ENCODE measurements at regions not wholly inside any gene's neighbourhood (a gene's known extent, or its start where the extent isn't known, plus 50 kb on each side); places are given as distances from the start of the nearest gene placed in this dataset.
"Not testable (repeated sequence)": the region's sequence is repeated elsewhere in the genome, so short reads cannot be mapped to it uniquely, and the experiment has no call there.

DNA sequence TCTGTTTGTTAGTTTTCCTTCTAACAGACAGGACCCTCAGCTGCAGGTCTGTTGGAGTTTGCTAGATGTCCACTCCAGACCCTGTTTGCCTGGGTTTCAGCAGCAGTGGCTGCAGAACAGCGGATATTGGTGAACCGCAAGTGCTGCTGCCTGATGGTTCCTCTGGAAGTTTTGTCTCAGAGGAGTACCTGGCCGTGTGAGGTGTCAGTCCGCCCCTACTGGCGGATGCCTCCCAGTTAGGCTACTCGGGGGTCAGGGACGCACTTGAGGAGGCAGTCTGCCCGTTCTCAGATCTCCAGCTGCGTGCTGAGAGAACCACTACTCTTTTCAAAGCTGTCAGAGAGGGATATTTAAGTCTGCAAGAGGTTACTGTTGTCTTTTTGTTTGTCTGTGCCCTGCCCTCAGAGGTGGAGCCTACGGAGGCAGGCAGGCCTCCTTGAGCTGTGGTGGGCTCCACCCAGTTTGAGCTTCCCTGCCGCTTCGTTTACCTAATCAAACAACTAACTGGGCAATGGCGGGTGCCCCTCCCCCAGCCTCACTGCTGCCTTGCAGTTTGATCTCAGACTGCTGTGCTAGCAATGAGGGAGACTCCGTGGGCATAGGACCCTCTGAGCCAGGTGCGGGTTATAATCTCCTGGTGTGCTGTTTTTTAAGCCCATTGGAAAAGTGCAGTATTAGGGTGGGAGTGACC is 634.3 kb upstream of the CHD1 start:
- not testable (repeated sequence) for DNase-seq

DNA sequence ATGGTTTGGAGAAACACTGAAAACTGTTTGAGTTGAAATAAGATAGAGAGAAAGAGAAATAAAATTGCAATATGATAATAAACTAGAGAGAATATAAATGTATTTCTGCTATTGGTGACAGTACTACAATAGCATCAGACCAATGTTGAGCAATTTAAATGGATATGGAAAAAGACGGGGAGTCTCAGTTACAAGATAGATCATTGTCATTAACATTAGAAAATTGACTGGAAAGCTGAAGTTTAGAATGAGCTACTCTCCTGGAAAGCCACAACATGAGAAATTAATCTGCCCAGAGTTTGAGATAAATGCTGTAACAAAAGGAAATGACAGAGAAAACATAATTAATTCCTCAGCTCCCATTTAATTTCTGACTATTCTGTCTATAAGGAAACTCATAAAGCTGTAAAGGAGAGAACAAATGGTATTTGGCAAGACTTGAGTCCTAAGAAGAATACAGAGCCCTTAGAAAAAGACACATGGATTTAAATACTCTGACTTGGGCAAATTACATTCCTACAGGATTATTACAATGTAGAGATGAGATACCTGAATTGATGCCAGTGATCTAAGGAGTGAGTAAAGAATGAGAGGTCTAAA is 624.5 kb upstream of the CHD1 start:
- DNase-seq = no peak

DNA sequence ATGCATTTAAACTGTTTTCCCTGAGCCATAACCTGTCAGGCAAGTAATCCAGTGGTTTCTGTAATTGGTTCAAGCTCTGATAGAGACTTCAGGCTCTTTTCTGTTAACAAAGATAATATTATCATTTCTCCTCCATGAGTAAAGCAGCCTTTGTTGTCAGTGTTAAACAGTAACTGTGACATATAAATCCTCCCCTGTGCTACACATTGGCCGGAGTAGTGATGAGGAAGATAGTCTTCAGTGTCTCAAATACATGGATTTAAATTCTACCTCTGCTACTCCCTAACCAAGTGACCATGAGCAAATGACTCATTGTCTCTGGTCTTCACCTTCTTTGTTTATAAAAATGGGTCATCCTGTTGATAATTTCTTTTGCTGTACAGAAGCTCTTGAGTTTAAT is 615.5 kb upstream of the CHD1 start:
- no peak for DNase-seq

DNA sequence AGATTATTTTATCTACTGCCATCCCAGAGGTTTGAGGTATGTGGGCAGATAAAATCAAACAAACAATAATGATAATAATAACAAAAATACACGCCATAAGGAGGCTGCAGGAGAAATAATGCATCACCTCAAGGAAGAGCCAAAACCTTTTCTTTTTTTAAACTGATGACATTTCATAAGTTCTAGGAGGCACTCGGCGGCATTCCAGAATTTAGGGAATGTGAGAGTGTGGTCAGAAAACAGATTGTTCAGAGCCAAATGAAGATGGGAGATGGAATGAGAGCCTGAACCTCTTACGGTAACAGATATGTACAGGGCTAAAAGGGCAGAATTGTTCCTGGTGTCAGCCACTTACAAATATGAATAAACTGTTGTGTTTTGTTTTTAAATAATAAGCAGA is 615.0 kb upstream of the CHD1 start:
- no peak for DNase-seq

DNA sequence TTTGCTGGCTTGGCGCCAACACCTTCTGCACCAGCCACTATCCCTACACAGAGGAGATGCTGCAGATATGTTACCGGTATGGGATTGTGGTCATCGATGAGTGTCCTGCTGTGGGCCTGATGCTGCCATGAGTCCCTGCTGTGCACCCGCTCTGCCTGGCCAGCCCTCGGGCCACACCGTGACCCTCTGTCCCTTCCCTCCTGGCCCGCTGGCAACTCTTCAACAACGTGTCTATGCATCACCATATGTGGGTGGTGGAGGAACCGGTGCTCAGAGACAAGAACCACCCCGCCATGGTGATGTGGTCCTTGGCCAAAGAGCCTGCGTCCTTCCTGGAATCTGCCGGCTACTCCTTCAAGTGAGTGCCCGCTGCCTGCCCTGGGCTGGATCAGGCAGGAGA is 605.4 kb upstream of the CHD1 start:
- not testable (repeated sequence) for DNase-seq

DNA sequence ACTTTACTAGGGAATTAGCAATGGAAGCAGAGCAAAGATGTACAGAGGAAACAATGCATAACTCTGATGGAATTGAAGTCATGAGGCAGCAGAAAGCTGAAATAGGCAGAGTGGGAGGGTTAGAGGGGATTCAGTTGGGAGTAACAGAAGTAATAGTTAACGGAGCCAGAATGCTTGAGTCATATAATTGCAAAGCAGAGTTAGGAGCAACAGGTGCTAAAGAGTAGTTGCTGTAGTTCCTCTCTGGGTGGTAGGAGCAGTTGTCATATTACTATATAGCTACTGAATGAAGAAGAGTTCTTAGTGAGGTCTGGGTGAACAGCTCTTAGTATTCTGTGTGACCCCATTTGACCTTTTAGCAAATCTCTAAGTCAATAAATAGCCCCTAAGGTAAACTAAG is 592.9 kb upstream of the CHD1 start:
- not testable (repeated sequence) for DNase-seq

DNA sequence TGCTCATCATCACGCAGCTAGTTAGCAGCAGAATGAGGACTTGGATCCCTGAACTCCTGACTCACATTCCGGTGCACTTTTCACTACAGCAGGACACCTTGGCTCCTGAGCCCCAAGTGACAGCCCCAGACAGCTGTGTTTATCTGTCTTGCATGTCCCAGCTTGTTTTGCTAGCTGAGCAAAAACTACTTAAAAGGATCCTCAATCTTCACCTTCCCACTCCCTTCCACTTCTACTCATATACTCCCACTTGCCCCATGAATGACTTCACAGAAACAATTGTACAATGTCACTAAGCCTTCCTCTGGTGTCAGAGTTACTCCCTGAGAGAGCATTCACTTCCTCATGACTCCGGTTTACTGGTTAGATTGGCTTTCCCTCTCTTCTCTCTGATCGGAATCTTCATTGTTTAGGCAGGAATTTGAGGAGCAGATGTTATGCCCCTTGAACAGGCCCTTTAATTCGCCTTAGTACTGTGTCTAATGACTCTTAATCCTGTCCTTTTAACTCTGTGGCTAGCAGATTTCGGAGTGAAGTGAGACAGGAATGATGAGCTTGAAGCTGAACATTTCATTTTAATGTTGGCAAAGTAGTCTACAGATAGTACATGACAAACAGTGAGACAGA is 587.2 kb upstream of the CHD1 start:
- not testable (repeated sequence) for DNase-seq

DNA sequence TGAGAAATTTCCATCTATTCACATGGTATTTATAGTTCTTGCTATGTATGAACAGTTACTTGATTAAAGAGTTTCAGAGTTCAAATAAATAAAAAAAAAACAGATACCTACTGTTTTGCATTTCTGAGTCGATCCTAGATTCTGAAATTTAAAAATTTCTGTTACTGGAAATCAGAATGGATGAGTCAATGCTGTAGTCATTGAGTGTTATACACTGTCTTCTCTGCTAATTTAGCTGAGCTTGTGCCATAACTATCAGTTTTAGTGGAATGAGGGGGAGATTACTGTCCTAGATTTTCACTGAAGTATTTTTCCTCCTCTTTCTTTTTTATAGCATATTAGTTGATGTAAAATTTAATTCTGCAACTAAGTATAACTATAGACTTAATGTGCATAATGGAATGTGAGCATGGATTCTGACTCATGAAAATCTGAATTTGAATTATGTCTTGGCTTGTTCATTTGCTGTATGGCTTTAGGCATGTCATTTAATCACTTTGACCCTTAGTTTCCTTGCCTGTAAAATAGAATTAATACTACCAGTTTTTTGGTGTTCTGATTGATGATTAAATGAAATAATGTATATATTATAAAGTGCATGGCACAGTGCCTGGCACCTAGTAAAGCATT is 581.5 kb upstream of the CHD1 start:
- DNase-seq = not testable (repeated sequence)

DNA sequence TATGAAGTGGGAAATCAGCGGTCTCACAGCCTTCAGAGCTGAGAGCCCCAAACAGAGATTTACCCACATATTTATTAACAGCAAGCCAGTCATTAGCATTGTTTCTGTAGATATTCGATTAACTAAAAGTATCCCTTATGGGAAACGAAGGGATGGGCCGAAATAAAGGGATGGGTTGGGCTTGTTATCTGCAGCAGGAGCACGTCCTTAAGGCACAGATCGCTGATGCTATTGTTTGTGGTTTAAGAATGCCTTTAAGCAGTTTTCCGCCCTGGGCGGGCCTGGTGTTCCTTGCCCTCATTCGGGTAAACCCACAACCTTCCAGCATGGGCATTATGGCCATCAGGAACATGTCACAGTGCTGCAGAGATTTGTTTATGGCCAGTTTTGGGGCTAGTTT is 580.3 kb upstream of the CHD1 start:
- not testable (repeated sequence) for DNase-seq

DNA sequence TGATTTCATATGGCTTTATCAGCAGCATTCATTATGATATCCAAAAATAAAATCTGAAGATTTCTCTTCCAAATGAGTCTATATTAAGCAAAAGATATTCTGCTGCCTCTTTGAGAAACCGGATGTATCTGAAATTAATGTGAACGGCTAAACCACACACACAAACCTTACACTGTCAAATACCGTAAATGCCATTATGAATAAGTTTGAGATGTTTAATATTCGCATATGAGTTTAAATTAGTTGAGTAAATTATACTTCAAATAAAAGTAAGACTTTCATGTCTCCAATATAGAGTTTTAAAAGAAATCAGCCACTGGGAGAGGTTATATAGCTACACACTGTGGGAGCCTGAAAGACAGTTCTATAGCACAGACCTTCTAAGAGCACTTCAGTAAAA is 566.6 kb upstream of the CHD1 start:
- not testable (repeated sequence) for DNase-seq

DNA sequence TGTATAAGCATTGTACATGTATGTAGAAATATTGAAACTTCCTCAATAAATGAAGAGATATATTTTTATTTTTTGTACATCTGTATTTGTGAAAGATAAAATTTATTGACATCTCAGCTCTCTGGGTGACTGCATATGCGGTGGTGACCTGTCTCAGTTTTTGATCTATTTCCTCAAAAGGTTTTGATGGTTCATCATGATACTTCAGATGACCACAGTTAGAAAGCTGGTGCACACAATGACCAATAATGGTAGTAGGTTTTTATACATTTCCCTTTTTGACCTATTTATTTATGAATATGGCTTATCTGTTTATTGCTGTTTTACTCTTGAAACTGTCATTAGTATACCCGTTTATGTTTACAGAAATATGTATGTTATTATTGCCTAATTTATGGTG is 549.6 kb upstream of the CHD1 start:
- not testable (repeated sequence) for DNase-seq

DNA sequence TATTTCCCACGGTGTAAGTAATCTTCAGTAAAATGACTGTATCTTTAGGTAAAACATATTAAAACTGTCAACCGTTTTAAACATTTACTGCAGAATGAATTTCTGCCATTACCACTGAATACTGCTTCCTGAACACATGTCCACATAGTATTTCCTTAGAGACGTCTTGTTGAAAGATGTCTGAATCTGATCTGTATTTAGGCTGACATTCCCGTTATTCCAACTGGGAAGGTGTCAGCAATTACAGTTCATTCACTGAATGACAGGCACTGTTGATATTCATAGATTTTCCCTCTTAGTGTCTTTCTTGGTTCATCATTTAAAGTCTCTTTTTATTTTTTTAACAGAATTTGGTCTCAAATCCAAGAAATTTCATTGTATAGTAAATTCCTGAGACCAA is 544.5 kb upstream of the CHD1 start:
- not testable (repeated sequence) for DNase-seq

DNA sequence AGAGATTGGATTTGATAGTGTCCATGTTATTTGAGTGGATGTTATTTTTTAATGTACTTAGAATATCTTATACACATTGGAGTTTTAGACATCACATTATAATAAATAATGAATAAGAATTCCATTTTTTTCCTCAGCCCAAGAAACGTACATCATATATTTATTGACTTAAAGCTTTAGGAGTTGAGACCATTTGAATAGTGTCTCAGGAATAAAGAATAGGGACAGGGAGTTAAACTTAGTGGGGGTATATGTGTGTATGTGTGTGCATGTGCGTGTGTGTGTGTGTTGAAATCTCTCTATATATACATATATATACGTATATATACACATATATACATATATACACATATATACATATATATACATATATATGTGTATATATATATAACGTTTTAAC is 542.9 kb upstream of the CHD1 start:
- not testable (repeated sequence) for DNase-seq

DNA sequence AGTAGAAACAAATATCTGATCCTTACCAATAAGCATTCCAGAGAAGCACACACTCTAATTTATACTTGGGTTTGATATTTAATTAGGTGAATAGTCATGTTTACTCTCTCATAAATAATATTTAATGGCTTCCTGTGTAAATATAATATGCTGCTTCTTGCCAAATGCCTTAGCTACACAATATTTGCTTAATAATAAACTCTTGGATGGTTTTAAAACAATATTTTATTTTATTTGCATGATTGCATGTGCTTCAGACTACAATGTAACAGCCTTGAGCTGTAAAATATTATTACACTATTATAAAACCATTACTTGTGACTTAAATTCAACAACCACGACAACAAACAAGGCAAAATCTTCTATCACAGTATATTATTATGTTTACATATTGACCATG is 542.4 kb upstream of the CHD1 start:
- not testable (repeated sequence) for DNase-seq

DNA sequence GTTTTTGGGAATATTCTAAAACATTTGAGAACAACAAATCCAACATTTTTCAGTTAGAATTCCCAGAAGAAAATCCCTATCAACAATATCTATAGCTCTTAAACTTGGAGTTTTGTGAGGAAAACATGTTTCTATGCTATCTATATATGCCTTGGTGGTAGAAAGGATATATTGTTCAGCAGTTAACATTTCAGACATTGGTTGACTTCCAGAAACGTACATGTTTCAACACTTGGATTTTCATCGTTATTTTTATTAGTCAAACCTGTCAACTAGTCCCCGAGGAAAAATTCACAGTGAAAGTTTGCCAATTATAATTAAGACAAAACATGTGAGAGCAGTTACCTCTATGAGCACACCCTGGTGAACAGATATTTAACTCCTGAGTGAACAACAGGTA is 541.8 kb upstream of the CHD1 start:
- not testable (repeated sequence) for DNase-seq

DNA sequence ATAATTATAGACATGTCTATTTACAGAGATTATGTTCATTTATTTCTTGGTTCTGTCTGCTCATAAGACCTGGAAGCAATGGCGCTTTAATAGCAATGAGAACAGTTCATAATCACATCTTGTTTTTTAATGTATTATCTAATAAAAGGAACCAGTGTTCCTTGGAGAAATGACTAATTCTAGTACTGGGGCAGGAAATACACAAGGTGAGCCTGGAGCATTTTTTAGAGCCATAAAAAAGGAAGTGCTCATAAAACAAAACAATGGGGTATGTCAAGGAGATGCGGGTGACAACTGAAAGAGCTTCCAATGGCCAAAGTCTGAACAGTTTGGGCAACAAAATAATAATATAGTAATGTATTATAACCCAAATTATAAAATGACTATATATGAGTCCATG is 531.9 kb upstream of the CHD1 start:
- no peak for DNase-seq

DNA sequence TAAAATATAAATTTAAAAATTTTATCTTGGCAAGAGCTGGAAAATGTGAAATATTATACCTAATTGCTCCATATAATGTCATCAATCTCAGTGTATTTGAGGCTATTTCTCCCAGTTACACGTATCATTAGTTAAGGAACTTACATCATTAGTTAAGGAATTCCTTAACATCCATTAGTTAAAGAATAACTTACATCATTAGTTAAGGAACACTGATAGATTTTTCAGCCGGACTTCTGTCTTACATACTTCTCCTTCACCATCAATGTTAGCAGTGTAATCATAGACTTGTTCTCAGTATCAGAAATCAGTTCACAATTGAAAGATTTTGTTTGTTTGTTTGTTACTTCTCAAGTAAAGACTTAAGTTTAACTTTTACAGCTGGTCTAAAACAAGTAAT is 524.4 kb upstream of the CHD1 start:
- DNase-seq = no peak

DNA sequence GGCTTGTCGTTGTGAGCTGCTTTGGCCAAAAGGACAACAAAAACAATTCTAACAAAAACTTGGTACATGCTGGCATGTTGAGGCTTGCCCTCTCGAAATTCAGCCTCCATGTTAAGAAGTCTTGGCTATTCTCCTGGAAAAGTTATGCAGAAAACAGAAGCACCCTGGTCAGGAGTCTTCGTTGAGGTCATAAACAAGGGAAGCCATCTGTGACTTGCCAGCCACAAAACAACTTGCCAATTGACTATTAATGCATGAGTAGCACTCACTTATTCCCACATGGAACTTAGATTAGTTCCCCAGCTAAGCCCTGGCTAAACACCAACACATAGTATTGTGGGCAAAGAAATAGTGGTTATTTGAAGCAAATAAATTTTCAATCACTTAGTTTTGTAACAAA is 521.0 kb upstream of the CHD1 start:
- no peak for DNase-seq

DNA sequence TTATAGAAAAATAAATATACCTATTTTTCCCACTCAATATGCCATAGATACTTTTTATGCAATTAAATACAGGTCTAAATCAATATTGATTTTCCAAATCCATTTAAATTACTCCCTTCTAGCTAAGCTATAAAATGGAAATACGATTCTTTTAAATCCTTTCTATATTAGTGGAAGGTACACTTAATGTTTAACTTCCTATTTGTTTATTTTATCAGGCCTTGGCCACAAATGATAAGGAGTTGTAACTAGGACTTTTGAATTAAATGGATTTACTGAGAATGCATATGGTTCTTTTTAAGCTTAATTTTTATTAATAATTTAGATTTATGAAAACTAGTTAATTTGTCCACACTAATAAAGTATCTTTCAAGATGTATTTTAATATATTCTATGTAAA is 517.0 kb upstream of the CHD1 start:
- DNase-seq = no peak

DNA sequence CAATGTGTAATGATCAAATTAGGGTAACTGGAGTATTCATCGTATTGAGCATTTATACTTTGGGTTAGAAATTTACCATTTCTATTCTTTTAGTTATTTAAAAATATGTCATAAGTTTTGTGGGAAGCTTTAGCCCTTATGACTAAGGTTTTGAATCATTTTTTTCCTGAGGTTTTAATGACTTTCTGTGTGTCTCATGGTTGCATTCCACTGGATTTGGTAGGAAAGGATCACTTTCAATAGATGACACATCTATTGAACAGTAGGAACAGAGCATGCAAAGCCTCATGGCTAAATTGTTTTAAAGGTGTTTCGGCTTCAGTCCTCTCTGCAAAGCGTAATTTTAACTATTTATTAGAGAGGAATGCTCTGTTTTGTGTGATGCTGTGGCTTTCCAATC is 512.4 kb upstream of the CHD1 start:
- no peak for DNase-seq

DNA sequence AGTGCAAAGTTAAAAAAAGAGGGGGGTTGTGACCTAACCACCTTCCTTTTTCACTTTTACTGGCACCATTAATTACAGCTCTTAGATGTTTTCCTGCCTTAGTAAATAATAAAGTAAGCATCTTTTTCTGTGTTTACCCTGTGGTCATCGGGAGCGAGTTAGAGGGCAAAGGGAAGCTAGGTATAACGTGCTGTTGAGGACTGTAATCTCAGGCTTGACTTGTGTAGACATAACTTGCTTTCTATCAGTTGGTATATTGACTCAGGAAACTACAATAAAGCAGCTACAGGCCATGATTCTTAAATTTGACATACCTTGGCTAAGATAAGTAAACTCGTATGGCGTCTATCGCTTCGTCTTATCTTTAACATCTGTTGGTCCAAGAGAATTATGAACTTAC is 509.8 kb upstream of the CHD1 start:
- no peak for DNase-seq

DNA sequence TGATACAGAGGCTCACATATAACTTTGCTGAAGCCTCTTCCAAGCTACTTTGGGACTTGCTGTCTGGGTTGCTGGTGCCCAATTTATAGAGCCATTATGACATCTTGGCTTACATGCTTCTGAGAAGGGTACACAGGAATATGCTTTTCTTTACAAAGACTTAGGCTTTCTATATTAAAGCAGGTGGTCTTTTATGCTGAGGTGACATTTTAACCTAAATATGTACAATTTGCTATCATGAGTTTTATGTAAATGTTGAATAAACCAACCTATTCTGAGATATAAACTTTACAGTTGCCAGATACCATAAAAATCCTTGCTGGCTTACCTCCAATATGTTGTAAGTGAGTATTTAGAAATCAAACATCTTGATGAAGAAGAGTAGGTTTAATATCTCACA is 509.2 kb upstream of the CHD1 start:
- DNase-seq = no peak

DNA sequence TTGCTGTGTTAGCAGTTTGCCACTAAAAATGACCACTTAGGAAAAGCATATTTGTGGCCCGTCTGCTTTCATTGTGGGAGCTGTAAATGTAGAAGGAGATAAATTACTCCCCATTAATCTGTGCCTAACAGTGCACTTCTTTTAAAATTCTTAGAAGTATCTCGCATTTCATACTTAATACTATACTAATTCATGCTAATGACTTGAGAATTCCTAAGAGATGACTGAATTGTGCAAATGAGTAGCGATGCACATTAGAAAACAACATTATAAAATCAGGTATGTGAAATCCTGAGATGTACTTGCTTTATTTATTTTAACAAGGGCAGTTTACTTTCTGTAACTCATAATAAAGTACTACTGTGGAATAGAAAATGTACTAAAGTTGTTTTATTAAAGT is 494.6 kb upstream of the CHD1 start:
- DNase-seq = not testable (repeated sequence)

DNA sequence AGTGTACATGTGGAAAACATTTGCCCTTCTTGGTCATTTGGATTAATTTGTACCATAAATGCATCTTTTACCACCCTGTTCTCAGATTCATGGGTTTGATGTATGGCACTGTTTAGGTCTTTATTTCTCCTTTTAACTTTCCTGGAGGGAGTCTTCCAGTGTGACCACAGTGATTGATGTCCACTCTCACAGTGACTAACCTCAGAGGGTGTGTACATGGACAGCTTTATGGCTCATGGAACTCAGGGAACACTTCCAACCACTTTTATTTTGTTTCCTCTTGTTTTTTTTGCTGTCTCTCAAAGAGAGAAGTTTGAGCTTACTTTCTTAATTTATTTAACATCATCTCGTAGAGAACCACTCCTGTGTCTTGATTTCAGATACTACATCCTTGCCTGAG is 489.8 kb upstream of the CHD1 start:
- not testable (repeated sequence) for DNase-seq
